Skin epidermis (tissue), 12 donors: ENCODE measurements at regions not wholly inside any gene's neighbourhood (a gene's known extent, or its start where the extent isn't known, plus 50 kb on each side); places are given as distances from the start of the nearest gene placed in this dataset.
A peak's percentile ranks its signal among the peaks of the same experiment; 100 is the strongest.
"Not testable (repeated sequence)": the region's sequence is repeated elsewhere in the genome, so short reads cannot be mapped to it uniquely, and the experiment has no call there.

ENCODE experiments used
- H3K27ac ChIP-seq, 21 experiments: fragments of 200-600 bp; sonication (generic) in 11 of 21; one replicate each; pipeline ENCODE4 v1.5.0; 2020; ENCODE audit warnings: mild to moderate bottlenecking in 3 of 21, inconsistent platforms in 2 of 21, moderate library complexity in 2 of 21
- H3K4me3 ChIP-seq, 7 experiments: fragments of 200-600 bp; sonication (generic) in 2 of 7; one replicate each; pipeline ENCODE4 v1.5.0; 2020; ENCODE audit warnings: inconsistent platforms in 2 of 7, mild to moderate bottlenecking in 2 of 7, moderate library complexity in 1 of 7

DNA sequence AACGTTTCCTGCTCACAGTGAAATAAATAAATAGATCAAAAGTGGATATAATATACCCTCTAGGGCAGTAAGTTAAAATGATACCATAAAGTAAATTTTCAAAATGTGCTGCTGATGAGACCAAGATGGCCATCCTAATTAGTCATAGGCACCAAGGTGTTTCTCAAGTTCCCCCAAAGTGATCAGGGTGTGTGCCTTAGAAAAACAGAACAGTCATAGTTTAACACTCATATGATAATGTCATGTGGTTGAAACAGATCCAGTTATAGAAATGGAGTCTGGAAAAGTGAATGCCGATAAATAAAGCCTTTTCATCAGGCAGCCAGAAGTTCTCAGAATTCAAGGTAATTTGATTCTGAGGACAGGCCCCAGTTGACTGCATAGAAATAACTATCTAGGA lies 161.5 kb upstream of the CDKN2B start:
- Histone ChIP-seq H3K27ac (peak overlapping the region in 6 of 21 experiments; percentile 17 to 62 (median 36)), H3K4me3 (no peak overlapping the region)

DNA sequence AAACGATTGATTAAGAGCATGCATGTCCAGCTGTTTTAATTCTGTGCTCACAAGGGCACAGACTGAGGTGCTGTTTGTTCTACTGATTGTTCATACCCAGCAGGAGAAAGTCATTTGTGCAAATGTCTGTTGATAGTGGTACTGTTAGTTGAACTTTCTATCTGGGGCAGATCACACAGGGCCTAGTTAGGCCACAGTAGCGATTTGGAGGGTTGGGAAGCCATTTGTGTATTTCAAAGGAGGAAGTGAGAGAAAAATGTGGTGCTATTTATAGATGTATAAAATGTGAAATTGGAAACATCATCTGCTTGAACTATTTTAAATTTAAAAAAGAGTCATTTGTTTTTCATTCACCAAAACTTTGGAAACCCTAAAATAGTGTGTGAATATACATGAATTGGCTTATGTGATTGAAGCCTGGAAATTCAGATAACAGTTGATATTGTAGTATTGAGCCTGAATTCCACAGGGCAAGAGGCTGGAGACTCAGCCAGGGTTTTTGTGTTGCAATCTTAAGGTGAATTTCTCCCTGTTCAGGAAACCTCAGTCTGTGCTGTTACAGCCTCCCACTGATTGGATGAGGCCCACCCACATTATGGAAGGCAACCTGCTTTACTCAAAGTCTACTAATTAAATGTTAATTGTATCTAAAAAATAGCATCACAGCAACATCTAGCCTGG lies 162.0 kb upstream of the CDKN2B start:
- Histone ChIP-seq H3K27ac (peak overlapping the region in 5 of 21 experiments; percentile 17 to 53 (median 37)), H3K4me3 (no peak overlapping the region)

GRCh38 chr9:22171691-22172090 lies 162.6 kb upstream of the CDKN2B start:
- Histone ChIP-seq H3K4me3 (no peak overlapping the region), H3K27ac (peak overlapping the region in 1 of 21 experiments; percentile 47)

GRCh38 chr9:22173908-22174307 lies 164.8 kb upstream of the CDKN2B start:
- Histone ChIP-seq H3K27ac (no peak overlapping the region), H3K4me3 (no peak overlapping the region)

- Histone ChIP-seq H3K27ac (no peak overlapping the region), H3K4me3 (no peak overlapping the region)
Observed at GRCh38 chr9:22175972-22176545, 167.0 kb upstream of the CDKN2B start.

DNA sequence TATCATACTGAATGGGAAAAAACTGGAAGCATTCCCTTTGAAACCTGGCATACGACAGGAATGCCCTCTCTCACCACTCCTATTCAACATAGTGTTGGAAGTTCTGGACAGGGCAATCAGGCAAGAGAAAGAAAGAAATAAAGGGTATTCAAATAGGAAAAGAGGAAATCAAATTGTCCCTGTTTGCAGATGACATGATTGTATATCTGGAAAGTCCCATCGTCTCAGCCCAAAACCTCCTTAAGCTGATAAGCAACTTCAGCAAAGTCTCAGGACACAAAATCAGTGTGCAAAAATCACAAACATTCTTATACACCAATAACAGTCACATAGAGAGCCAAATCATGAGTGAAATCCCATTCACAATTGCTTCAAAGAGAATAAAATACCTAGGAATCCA lies 171.9 kb upstream of the CDKN2B start:
- not testable (repeated sequence) for H3K4me3 ChIP-seq, H3K27ac ChIP-seq

- Histone ChIP-seq H3K27ac (no peak overlapping the region), H3K4me3 (no peak overlapping the region)
Observed at GRCh38 chr9:22189471-22189870, 180.4 kb upstream of the CDKN2B start.

GRCh38 chr9:22197000-22197399 lies 187.9 kb upstream of the CDKN2B start:
- not testable (repeated sequence) for H3K4me3 ChIP-seq, H3K27ac ChIP-seq

DNA sequence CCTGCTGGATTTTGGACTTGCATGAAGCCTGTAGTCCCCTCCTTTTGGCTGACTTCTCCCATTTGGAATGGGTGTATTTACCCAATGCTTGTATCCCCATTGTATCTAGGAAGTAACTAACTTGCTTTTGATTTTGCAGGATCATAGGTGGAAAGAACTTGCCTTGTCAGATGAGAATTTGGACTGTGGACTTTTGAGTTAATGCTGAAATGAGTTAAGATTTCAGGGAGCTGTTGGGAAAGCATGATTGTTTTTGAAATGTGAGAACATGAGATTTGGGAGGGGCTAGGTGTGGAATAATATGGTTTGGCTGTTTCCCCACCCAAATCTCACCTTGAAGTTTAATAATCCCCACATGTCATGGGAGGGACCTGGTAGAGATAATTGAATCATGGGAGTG lies 189.6 kb upstream of the CDKN2B start:
- no peak overlapping the region for H3K27ac ChIP-seq
- H3K4me3 ChIP-seq = no peak overlapping the region

DNA sequence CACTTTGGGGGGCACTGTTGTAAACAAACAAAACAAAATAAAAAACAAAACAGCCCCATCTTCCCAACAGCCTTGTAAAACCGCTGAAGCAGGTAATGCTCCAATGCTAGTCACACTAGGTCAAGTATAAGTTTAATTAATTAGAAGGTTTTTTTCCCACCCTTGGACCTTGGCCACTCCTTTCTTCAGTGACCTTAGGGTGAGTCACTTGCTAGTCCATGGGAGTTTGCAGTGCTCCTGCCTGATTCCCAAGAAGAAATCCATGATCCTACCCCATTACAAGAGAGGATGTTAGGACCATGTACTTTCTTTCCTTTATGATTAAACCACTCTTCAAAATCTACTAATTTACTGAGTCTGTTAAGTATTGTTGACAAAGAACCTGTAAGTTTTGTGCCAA lies 192.2 kb upstream of the CDKN2B start:
- H3K4me3 ChIP-seq = no peak overlapping the region
- no peak overlapping the region for H3K27ac ChIP-seq

GRCh38 chr9:22203371-22204138 lies 194.4 kb upstream of the CDKN2B start:
- Histone ChIP-seq H3K27ac (peak overlapping the region in 1 of 21 experiments; percentile 21), H3K4me3 (no peak overlapping the region)

DNA sequence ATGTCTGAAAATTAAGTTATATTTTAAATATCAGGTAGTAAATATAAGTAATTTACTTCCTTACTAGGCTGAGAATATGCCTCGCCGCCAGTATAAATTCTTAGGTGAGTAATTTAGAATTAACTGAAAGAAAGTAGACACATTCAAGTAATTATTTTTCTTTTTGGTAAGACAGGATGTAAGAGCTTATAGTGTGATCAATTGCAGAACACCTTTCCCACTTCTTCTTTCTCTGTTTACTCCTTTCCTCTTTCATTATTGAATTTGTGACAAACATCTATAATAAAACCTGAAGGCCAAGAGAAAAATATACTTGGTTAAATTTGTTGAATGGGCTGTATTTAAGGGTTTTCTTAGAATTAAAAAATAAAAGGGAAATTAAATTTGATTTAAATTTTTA lies 195.1 kb upstream of the CDKN2B start:
- H3K4me3 ChIP-seq = no peak overlapping the region
- no peak overlapping the region for H3K27ac ChIP-seq

GRCh38 chr9:22206833-22207232 lies 197.7 kb upstream of the CDKN2B start:
- Histone ChIP-seq H3K4me3 (no peak overlapping the region), H3K27ac (no peak overlapping the region)

DNA sequence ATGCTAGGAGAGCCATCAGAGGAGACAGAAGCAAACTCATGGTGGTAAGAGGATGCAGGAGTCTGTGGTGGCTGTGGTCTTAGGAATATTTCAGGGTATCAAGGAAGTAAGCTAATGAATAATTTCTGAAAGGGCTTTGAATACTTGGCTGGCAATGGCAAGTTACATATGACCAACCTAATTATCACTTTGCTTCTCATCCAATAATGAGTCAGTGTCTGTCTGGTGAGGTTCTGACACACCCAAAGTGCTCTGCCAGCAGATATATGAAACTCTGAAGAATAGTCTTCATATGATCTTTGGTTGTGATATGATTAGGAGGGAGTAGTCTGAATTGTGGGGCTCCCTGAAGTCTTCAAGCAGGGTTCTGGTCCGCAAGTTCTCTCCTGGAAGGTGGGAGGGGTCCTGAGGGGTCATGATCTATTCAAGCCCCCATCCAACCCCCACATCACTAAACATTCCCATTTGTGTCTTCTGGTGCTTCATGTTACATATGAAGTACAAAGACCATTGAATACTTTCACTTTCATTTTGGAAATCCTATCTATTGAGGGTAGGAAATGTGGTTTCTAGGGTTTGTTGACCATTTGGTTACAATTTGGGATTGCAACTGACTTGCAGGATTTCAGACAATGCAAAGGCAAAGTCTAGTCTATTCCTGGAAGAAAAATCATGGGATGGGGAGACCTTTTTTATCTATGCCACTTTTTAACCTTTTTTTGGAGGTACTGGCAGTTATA lies 199.9 kb upstream of the CDKN2B start:
- H3K4me3 ChIP-seq = no peak overlapping the region
- peak overlapping the region in 15 of 21 experiments; percentile 23 to 76 (median 60) for H3K27ac ChIP-seq

DNA sequence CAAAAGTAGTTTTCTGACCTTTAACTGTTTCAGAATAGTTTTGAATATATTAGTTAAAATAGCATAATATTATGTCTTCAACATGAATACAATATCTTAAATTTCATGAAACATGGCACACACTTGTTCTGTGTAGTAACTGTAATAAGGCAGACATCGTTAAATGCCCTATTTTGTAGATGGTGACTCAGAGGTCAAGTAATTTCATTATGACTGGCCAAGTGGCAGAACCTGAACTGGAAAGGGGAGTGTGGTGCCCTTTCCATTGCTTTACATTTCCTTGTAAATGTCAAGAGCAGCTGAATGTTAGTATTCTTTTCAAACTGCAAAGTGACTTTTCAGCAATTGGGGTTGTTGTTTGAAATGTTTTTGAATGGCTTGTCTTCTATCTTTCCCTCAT lies 201.2 kb upstream of the CDKN2B start:
- Histone ChIP-seq H3K4me3 (no peak overlapping the region), H3K27ac (peak overlapping the region in 3 of 21 experiments; percentile 57 to 68 (median 64))

DNA sequence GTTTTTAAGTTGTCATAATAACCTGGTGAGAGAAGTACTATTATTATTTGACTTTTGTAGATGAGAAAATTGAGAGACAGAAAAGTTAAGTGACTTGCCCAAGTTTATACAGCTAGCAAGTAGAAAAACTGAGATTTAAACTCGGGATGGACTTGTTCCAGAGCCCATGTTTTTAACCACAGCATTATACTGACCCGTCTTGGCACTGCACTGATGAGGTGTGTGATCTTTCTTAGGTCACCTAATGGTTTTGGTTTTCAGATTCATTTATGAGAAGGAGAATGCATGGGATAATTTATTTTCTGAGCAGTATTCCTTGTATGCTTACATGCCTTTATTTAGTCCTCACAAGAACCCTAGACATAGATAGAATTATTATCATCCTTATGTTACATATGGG lies 201.8 kb upstream of the CDKN2B start:
- Histone ChIP-seq H3K27ac (peak overlapping the region in 7 of 21 experiments; percentile 15 to 68 (median 37)), H3K4me3 (no peak overlapping the region)

DNA sequence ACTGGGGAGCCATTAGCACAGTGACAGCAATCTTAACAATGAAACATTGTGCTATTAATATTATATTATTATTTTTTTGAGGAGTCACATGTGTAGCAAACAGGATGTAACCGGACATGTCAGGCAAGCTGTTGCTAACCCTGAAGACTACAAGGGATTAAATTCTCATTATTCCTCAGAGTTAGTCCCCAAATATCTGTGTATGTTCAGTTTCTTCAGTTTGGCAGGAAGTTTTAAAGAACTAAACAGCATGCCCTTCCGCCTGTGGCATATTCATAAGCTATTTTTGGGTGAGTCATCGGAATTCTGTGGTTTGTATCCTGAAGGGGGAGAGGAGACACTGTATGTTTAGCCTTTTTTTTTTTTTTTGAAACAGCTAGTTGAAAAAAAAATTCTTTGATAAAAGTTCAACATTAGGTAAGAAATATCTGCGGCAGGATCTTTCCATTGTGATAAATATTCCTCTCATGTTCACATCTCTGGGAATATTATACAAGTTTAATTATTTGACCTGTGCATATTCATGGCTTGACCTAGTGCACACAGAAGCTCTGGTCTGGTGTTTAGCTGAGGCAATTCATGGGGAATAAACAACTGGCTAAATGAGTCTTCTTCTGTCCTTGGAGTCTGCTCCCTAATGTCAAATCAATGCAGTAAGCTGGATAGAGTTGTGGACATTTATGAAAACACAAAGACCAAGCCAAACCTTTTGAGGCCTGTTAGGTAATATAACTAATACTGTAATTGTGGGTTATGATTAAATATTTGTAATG lies 202.7 kb upstream of the CDKN2B start:
- H3K27ac ChIP-seq = peak overlapping the region in 7 of 21 experiments; percentile 25 to 68 (median 61)
- no peak overlapping the region for H3K4me3 ChIP-seq

DNA sequence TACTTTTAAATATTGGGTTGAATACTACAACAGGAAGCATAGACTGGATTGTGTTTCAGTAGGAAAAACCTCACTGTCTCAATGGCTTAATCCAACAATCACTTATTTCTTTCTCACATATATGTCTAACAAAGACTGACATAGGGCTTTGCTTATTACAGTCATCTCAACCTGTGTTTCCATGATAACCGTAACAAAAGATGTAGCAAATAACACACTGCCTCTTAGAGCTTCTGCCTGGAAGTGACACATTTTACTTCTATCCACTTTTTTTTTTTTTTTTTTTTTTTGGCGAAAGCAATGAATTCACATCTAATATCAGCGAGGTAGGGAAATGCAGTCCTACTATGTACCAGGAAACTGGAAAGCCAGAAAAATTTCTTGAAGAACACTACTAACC lies 204.9 kb upstream of the CDKN2B start:
- H3K27ac ChIP-seq = no peak overlapping the region
- no peak overlapping the region for H3K4me3 ChIP-seq

- Histone ChIP-seq H3K4me3 (no peak overlapping the region), H3K27ac (no peak overlapping the region)
Observed at GRCh38 chr9:22214497-22215031, 205.5 kb upstream of the CDKN2B start.
